ENCODE measurements at regions not wholly inside any gene's neighbourhood (a gene's known extent, or its start where the extent isn't known, plus 50 kb on each side); places are given as distances from the start of the nearest gene placed in this dataset.

DNA sequence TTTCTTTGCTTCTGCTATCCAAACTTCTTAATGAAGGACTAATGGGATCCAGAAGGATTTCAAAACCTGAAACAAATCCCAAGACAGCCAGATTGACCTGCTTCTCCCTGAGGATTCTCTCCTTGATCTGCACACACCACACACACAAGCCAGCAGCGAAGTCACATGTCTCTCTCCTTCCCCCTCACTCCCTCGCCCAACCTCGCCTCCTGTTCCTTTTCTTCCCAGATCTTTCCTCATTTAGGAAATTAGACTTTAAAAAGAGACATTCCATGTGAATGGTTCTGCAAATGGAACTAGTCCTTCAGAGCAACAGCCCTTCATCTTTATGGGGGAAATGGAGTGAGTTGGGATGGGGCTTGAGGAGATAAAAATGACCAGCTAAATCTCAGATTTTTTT is 639.1 kb upstream of the SETBP1 start:
- Histone ChIP-seq H2AFZ (ENCODE audit: low read depth, low read length, severe bottlenecking) (no peak overlapping the region), H3K79me2 (ENCODE audit: insufficient read depth, low read length) (no peaks in the 10 kb centered on the region), H3K27ac (ENCODE audit: low read depth, low read length) (no peak overlapping the region), H3K4me3 (ENCODE audit: insufficient read depth, low read length, poor library complexity, severe bottlenecking) (no peak overlapping the region), H3K4me2 (ENCODE audit: low read depth, low read length, poor library complexity, severe bottlenecking) (no peak overlapping the region), H3K9me2 (replicated peaks; ENCODE audit: insufficient read depth, low read length) (no peaks in the 10 kb centered on the region), H3K9ac (ENCODE audit: low read length) (no peak overlapping the region), H4K20me1 (ENCODE audit: low read depth, low read length) (no peaks in the 10 kb centered on the region), H3K36me3 (ENCODE audit: low read length) (no peaks in the 10 kb centered on the region), H3K27me3 (ENCODE audit: low read length) (no peaks in the 10 kb centered on the region), H3F3A (ENCODE audit: insufficient read depth) (no peaks in the 10 kb centered on the region), H3K9me3 (ENCODE audit: insufficient read depth, low read length) (no peaks in the 10 kb centered on the region)
- TF ChIP-seq, protein P1, sequence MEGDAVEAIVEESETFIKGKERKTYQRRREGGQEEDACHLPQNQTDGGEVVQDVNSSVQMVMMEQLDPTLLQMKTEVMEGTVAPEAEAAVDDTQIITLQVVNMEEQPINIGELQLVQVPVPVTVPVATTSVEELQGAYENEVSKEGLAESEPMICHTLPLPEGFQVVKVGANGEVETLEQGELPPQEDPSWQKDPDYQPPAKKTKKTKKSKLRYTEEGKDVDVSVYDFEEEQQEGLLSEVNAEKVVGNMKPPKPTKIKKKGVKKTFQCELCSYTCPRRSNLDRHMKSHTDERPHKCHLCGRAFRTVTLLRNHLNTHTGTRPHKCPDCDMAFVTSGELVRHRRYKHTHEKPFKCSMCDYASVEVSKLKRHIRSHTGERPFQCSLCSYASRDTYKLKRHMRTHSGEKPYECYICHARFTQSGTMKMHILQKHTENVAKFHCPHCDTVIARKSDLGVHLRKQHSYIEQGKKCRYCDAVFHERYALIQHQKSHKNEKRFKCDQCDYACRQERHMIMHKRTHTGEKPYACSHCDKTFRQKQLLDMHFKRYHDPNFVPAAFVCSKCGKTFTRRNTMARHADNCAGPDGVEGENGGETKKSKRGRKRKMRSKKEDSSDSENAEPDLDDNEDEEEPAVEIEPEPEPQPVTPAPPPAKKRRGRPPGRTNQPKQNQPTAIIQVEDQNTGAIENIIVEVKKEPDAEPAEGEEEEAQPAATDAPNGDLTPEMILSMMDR (IDR thresholded peaks at IDR 0.05; ENCODE audit: insufficient read depth, low read length, poor library complexity, severe bottlenecking): no peak
- no peak for TF ChIP-seq EZH2phosphoT487 (conservative IDR thresholded peaks at IDR 0.05; ENCODE audit: low read length)

DNA sequence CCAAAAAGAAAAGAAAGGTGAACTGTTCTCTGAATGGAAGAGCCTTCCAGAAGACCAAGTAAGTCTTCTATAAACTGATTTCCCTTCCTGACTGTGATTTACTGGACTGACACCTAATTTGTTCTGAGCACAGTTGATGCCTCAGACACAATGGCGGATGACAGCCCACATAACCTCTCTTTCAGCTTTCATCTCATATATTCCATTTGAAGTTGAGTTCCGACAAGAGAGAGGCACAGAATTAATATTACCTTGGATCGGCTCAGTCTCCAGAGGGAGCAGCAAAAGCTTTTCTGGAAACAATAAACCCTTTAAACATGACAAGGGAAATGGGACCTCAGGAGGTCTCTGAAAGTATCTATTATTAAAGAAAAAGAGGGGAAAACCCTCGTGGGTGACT is 638.7 kb upstream of the SETBP1 start:
- Histone ChIP-seq H3K9ac (ENCODE audit: low read length) (no peak overlapping the region), H3K27ac (ENCODE audit: low read depth, low read length) (no peak overlapping the region), H3K27me3 (ENCODE audit: low read length) (no peaks in the 10 kb centered on the region), H3K4me3 (ENCODE audit: insufficient read depth, low read length, poor library complexity, severe bottlenecking) (no peak overlapping the region), H3K9me2 (replicated peaks; ENCODE audit: insufficient read depth, low read length) (no peaks in the 10 kb centered on the region), H3K79me2 (ENCODE audit: insufficient read depth, low read length) (no peaks in the 10 kb centered on the region), H3K36me3 (ENCODE audit: low read length) (no peaks in the 10 kb centered on the region), H2AFZ (ENCODE audit: low read depth, low read length, severe bottlenecking) (no peak overlapping the region), H4K20me1 (ENCODE audit: low read depth, low read length) (no peaks in the 10 kb centered on the region), H3K4me2 (ENCODE audit: low read depth, low read length, poor library complexity, severe bottlenecking) (no peak overlapping the region), H3K9me3 (ENCODE audit: insufficient read depth, low read length) (no peaks in the 10 kb centered on the region), H3F3A (ENCODE audit: insufficient read depth) (no peaks in the 10 kb centered on the region)
- no peak for TF ChIP-seq EZH2phosphoT487 (conservative IDR thresholded peaks at IDR 0.05; ENCODE audit: low read length)
- TF ChIP-seq, protein P1 (IDR thresholded peaks at IDR 0.05; ENCODE audit: insufficient read depth, low read length, poor library complexity, severe bottlenecking): no peak

DNA sequence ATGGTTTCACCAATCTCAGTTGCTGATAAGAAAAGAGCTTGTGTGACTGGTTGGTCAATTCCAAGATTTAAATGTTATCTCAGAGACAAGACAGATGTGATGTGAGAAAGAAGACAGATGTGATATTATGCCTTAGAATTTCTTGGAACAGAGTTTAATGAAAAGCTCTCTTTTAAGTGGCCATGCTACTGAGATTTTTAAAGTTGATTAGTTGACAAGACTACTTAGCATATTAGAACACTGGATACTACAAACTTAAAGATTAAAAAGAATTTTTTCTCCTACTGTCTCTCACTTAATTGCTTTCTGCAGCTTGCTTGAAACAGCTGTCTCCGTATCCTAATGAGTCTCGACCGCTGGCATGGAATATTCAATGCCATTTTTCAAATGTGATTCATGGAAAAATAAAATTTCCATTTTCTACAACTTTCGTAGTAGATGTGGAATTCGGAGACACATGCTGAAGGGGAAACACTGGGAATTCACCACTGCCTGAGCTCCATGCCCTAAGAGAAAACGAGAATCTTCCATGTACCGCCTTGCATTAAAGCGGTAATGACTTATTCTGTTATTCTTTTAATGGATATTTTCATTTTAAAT is 634.2 kb upstream of the SETBP1 start:
- Histone ChIP-seq H3K27ac (ENCODE audit: low read depth, low read length) (no peak overlapping the region), H3K4me2 (ENCODE audit: low read depth, low read length, poor library complexity, severe bottlenecking) (no peak overlapping the region), H2AFZ (ENCODE audit: low read depth, low read length, severe bottlenecking) (no peak overlapping the region), H3K27me3 (ENCODE audit: low read length) (no peaks in the 10 kb centered on the region), H3F3A (ENCODE audit: insufficient read depth) (no peaks in the 10 kb centered on the region), H3K9me2 (replicated peaks; ENCODE audit: insufficient read depth, low read length) (no peaks in the 10 kb centered on the region), H3K79me2 (ENCODE audit: insufficient read depth, low read length) (no peaks in the 10 kb centered on the region), H3K36me3 (ENCODE audit: low read length) (no peaks in the 10 kb centered on the region), H4K20me1 (ENCODE audit: low read depth, low read length) (no peaks in the 10 kb centered on the region), H3K9me3 (ENCODE audit: insufficient read depth, low read length) (no peaks in the 10 kb centered on the region), H3K9ac (ENCODE audit: low read length) (no peak overlapping the region), H3K4me3 (ENCODE audit: insufficient read depth, low read length, poor library complexity, severe bottlenecking) (no peak overlapping the region)
- no peak for TF ChIP-seq EZH2phosphoT487 (conservative IDR thresholded peaks at IDR 0.05; ENCODE audit: low read length)
- TF ChIP-seq, protein P1 (IDR thresholded peaks at IDR 0.05; ENCODE audit: insufficient read depth, low read length, poor library complexity, severe bottlenecking): no peak

All from SU-DHL-6 (cell line).